HepG2 (cell line): ENCODE measurements at regions not wholly inside any gene's neighbourhood (a gene's known extent, or its start where the extent isn't known, plus 50 kb on each side); places are given as distances from the start of the nearest gene placed in this dataset.

Experiments used
- ATAC-seq: fragments of 200-7000 bp; cut with Tn5 transposase; 3 replicates; pipeline ENCODE4 v1.9.1; 2020; ENCODE audit warnings: mild to moderate bottlenecking, moderate library complexity
- BruUV-seq: library from RNA; stranded (reverse); fragments of 400-500 nt; replicated peaks from 2 replicates; lab custom pipeline; 2021; lab: Mats Ljungman, UMichigan
- CTCF ChIA-PET: fragments of 300-600 bp; formaldehyde crosslinking; extraction: SDS; loops from one replicate; lab custom pipeline; 2021; ENCODE audit warnings: low total read pairs, inconsistent platforms, low intra/inter-chr PET ratio; lab: Yijun Ruan, JAX
- POLR2A ChIA-PET: fragments of 350-600 bp; sonication (Branson Sonifier 250); formaldehyde crosslinking; loops from one replicate; lab custom pipeline; 2020; ENCODE audit warnings: antibody characterized with exemption, inconsistent platforms; lab: Yijun Ruan, JAX
- DNase-seq: peaks from one replicate; pipeline ENCODE4 v3.0.0-alpha.2; 2015; ENCODE audit warnings: low spot score
- FAIRE-seq: peaks from 3 replicates; lab custom pipeline; 2011; peaks lifted over from hg19 to GRCh38; lab: Jason Lieb, UNC
- H2AFZ ChIP-seq: one replicate; pipeline ENCODE4 v1.6.1; 2011; ENCODE audit warnings: low read length, inconsistent platforms
- H3K27ac ChIP-seq: fragments of 300-600 bp; 3 replicates; pipeline ENCODE4 v1.8.0; 2011; ENCODE audit warnings: mixed run types, mild to moderate bottlenecking, mixed read lengths, low read length, inconsistent platforms; ENCODE audit not compliant: insufficient read depth; ENCODE audit errors: extremely low read length
- H3K27me3 ChIP-seq, 2 experiments: fragments of 200-600 bp in 1 of 2; 2 replicates in 1 of 2; 3 replicates in 1 of 2; pipeline versions ENCODE4 v1.6.0 to v1.8.0; 2011; ENCODE audit warnings: low read length in 2 of 2, mild to moderate bottlenecking in 2 of 2, moderate library complexity in 2 of 2, inconsistent platforms in 1 of 2; ENCODE audit not compliant: insufficient read depth in 2 of 2, control insufficient read depth in 1 of 2
- H3K36me3 ChIP-seq, 2 experiments: fragments of 200-600 bp in 1 of 2; replicated peaks in 1 of 2; 2 replicates in 1 of 2; 3 replicates in 1 of 2; pipeline versions ENCODE4 v1.5.1 to v1.8.0; 2011; ENCODE audit warnings: low read length in 2 of 2, inconsistent platforms in 1 of 2; ENCODE audit not compliant: insufficient read depth in 2 of 2, control insufficient read depth in 1 of 2
- H3K4me1 ChIP-seq: 2 replicates; pipeline ENCODE4 v1.5.1; 2012; ENCODE audit warnings: low read length, inconsistent platforms; ENCODE audit not compliant: insufficient read depth
- H3K4me2 ChIP-seq: 2 replicates; pipeline ENCODE4 v1.6.0; 2011; ENCODE audit warnings: low read depth, low read length, inconsistent platforms
- H3K4me3 ChIP-seq, 3 experiments: fragments of 200-600 bp in 1 of 3; sonication (generic), shearing (Covaris generic) in 1 of 3; replicated peaks in 1 of 3; 2 replicates each; pipeline ENCODE4 v1.5.1; 2011 to 2016; ENCODE audit warnings: low read length in 3 of 3, inconsistent platforms in 2 of 3, low read depth in 2 of 3, mild to moderate bottlenecking in 2 of 3, control low read depth in 1 of 3, mixed read lengths in 1 of 3; ENCODE audit not compliant: insufficient read depth in 1 of 3
- H3K79me2 ChIP-seq: one replicate; pipeline ENCODE4 v1.6.1; 2011; ENCODE audit warnings: low read length, inconsistent platforms; ENCODE audit not compliant: insufficient read depth
- H3K9ac ChIP-seq: 2 replicates; pipeline ENCODE4 v1.6.0; 2011; ENCODE audit warnings: mild to moderate bottlenecking, low read depth, low read length, inconsistent platforms; ENCODE audit not compliant: insufficient read depth
- H3K9me3 ChIP-seq: 2 replicates; pipeline ENCODE4 v1.5.1; 2012; ENCODE audit warnings: mild to moderate bottlenecking, low read length
- H4K20me1 ChIP-seq: 2 replicates; pipeline ENCODE4 v1.6.0; 2011; ENCODE audit warnings: inconsistent platforms, mild to moderate bottlenecking, low read length, moderate library complexity; ENCODE audit not compliant: insufficient read depth
- AGO2 ChIP-seq: fragments of 200-400 bp; formaldehyde crosslinking; optimal IDR thresholded peaks from 2 replicates; pipeline ENCODE3; 2017; ENCODE audit warnings: mild to moderate bottlenecking, low read depth, low read length, moderate library complexity
- DR1 ChIP-seq: sonication (generic); formaldehyde crosslinking; IDR thresholded peaks from 2 replicates; pipeline ENCODE4 v1.8.0; 2021; ENCODE audit warnings: mild to moderate bottlenecking, missing genetic modification reagents, inconsistent platforms
- HNF4A ChIP-seq: sonication (generic); formaldehyde crosslinking; IDR thresholded peaks from 2 replicates; pipeline ENCODE4 v1.4.0; 2020; ENCODE audit warnings: missing genetic modification reagents
- MXD1 ChIP-seq: sonication (generic); formaldehyde crosslinking; IDR thresholded peaks from 2 replicates; pipeline ENCODE4 v1.4.0; 2020; ENCODE audit warnings: mild to moderate bottlenecking, missing genetic modification reagents
- RORA ChIP-seq: sonication (generic); formaldehyde crosslinking; IDR thresholded peaks from 2 replicates; pipeline ENCODE4 v1.5.0; 2020; ENCODE audit warnings: mild to moderate bottlenecking, missing genetic modification reagents, moderate library complexity
- SAP130 ChIP-seq: IDR thresholded peaks from 2 replicates; pipeline ENCODE4 v1.6.1; 2016; ENCODE audit warnings: low read depth
- SKI ChIP-seq: fragments of 450-650 bp; IDR thresholded peaks from one replicate; pipeline ENCODE4 v1.6.1; 2018; ENCODE audit warnings: mild to moderate bottlenecking; ENCODE audit not compliant: partially characterized antibody
- ZFP37 ChIP-seq: sonication (generic); formaldehyde crosslinking; IDR thresholded peaks from 2 replicates; pipeline ENCODE4 v1.4.0; 2020; ENCODE audit warnings: missing genetic modification reagents, borderline replicate concordance
- ZNF121 ChIP-seq: sonication (generic); formaldehyde crosslinking; IDR thresholded peaks from 2 replicates; pipeline ENCODE4 v1.5.0; 2020; ENCODE audit warnings: mild to moderate bottlenecking, missing genetic modification reagents
- ZNF180 ChIP-seq: sonication (generic); formaldehyde crosslinking; IDR thresholded peaks from 2 replicates; pipeline ENCODE4 v1.4.0; 2020; ENCODE audit warnings: low read depth, missing genetic modification reagents, borderline replicate concordance
- ZNF20 ChIP-seq: sonication (generic); formaldehyde crosslinking; IDR thresholded peaks from 2 replicates; pipeline ENCODE4 v1.4.0; 2020; ENCODE audit warnings: mild to moderate bottlenecking, moderate library complexity, missing genetic modification reagents
- ZNF232 ChIP-seq: sonication (generic); formaldehyde crosslinking; IDR thresholded peaks from 2 replicates; pipeline ENCODE4 v1.4.0; 2020; ENCODE audit warnings: missing genetic modification reagents, borderline replicate concordance
- ZNF253 ChIP-seq: sonication (generic); formaldehyde crosslinking; IDR thresholded peaks from 2 replicates; pipeline ENCODE4 v1.8.0; 2022; ENCODE audit warnings: mild to moderate bottlenecking, missing genetic modification reagents, borderline replicate concordance
- ZNF329 ChIP-seq: sonication (generic); formaldehyde crosslinking; IDR thresholded peaks from 2 replicates; pipeline ENCODE4 v1.9.0; 2021; ENCODE audit warnings: low read depth, mild to moderate bottlenecking, missing genetic modification reagents
- ZNF432 ChIP-seq: sonication (generic); formaldehyde crosslinking; IDR thresholded peaks from 2 replicates; pipeline ENCODE4 v1.5.0; 2020; ENCODE audit warnings: missing genetic modification reagents, mild to moderate bottlenecking, borderline replicate concordance
- ZNF503 ChIP-seq: sonication (generic); formaldehyde crosslinking; IDR thresholded peaks from 2 replicates; pipeline ENCODE4 v1.4.0; 2020; ENCODE audit warnings: missing genetic modification reagents
- ZNF646 ChIP-seq: sonication (generic); formaldehyde crosslinking; IDR thresholded peaks from 2 replicates; pipeline ENCODE4 v1.9.0; 2021; ENCODE audit warnings: mild to moderate bottlenecking, missing genetic modification reagents
- ZNF780A ChIP-seq: sonication (generic); formaldehyde crosslinking; IDR thresholded peaks from 2 replicates; pipeline ENCODE4 v1.8.0; 2022; ENCODE audit warnings: mild to moderate bottlenecking, missing genetic modification reagents, moderate library complexity
- WGBS: methylation state at CpG from one replicate; pipeline ENCODE4 v1.1.6; 2017; ENCODE audit warnings: low lambda C conversion rate; 5-methylcytosine and 5-hydroxymethylcytosine counted together
- in situ Hi-C: cut with HindIII; loops from 2 replicates; pipeline ENCODE4 v1.10.0; 2017; ENCODE audit warnings: low pct_unique_long_range_greater_than_20kb; ENCODE audit not compliant: extremely low pct_ligation_motif_present
- intact Hi-C: fragments of 100-400 bp; cut with micrococcal nuclease; formaldehyde crosslinking; loops from one replicate; pipeline ENCODE4 v1.10.0; 2022; ENCODE audit not compliant: unreplicated experiment

- Histone ChIP-seq H3K4me2 (no peak overlapping the region), H3K27ac (no peak overlapping the region), H3K9me3 (no peaks in the 10 kb centered on the region), H3K4me1 (no peaks in the 10 kb centered on the region), H3K4me3 (no peak overlapping the region), H3K27me3 (no peaks in the 10 kb centered on the region), H2AFZ (no peak overlapping the region), H3K9ac (no peak overlapping the region), H4K20me1 (no peaks in the 10 kb centered on the region), H3K79me2 (no peaks in the 10 kb centered on the region), H3K36me3 (no peaks in the 10 kb centered on the region)
- no TSS peak for BruUV-seq
- CTCF ChIA-PET: no interaction called here
- FAIRE-seq (no peak), DNase-seq (no peak), ATAC-seq (no peak)
- POLR2A ChIA-PET: no interaction called here
- 83% methylated on average over 1 of the region's 1 CpG for WGBS
- intact Hi-C loops (no loop called here), in situ Hi-C loops (no loop called here)
- TF ChIP-seq RORA (CRISPR knock-in tag): no peak
- no peak for TF ChIP-seq ZNF253
- no peak for TF ChIP-seq ZNF503 (CRISPR knock-in tag)
- no peak for TF ChIP-seq ZNF121
- no peak for TF ChIP-seq ZNF432 (CRISPR knock-in tag)
- TF ChIP-seq ZNF329: no peak
- TF ChIP-seq SAP130 (CRISPR knock-in tag): no peak
- TF ChIP-seq DR1 (CRISPR knock-in tag): no peak
- no peak for TF ChIP-seq SKI
- TF ChIP-seq ZNF180 (CRISPR knock-in tag): no peak
- no peak for TF ChIP-seq AGO2
- TF ChIP-seq ZNF646 (CRISPR knock-in tag): no peak
- TF ChIP-seq ZNF20 (CRISPR knock-in tag): no peak
- no peak for TF ChIP-seq ZFP37 (CRISPR knock-in tag)
- no peak for TF ChIP-seq HNF4A
- no peak for TF ChIP-seq MXD1
- no peak for TF ChIP-seq ZNF232 (CRISPR knock-in tag)
- no peak for TF ChIP-seq ZNF780A
Observed at GRCh38 chr6:21744331-21744730, 150.8 kb downstream of the SOX4 start.
